ENCODE measurements at regions not wholly inside any gene's neighbourhood (a gene's known extent, or its start where the extent isn't known, plus 50 kb on each side); places are given as distances from the start of the nearest gene placed in this dataset.

- TF ChIP-seq CTCF (IDR thresholded peaks at IDR 0.05) (no peak), POLR2AphosphoS5 (IDR thresholded peaks at IDR 0.05) (no peak)
Observed at GRCh38 chr9:14004110-14004509, 309.8 kb downstream of the NFIB start.
